Activated CD8-positive, alpha-beta T cell treated with anti-CD3 and anti-CD28 coated beads for 36 hours (primary cell): ENCODE measurements at regions not wholly inside any gene's neighbourhood (a gene's known extent, or its start where the extent isn't known, plus 50 kb on each side); places are given as distances from the start of the nearest gene placed in this dataset.

ENCODE experiments used
- ATAC-seq: fragments of 200-7000 bp; cut with Tn5 transposase; one replicate; pipeline ENCODE4 v1.10.0; 2021; ENCODE audit warnings: mild to moderate bottlenecking, moderate library complexity
- CTCF ChIA-PET: fragments of 350-600 bp; sonication (Branson Sonifier 250); formaldehyde crosslinking; loops from one replicate; lab custom pipeline; 2021; ENCODE audit warnings: antibody characterized with exemption; lab: Charles Lee
- POLR2A ChIA-PET: fragments of 350-600 bp; sonication (Branson Sonifier 250); formaldehyde crosslinking; loops from one replicate; lab custom pipeline; 2021; ENCODE audit warnings: antibody characterized with exemption; lab: Charles Lee
- DNase-seq: peaks from one replicate; pipeline ENCODE4 v3.0.0-alpha.2; 2020
- H3K27ac Mint-ChIP-seq: one replicate; pipeline ENCODE4 v1.8.0; 2021; ENCODE audit warnings: mild to moderate bottlenecking, mixed read lengths
- H3K27me3 Mint-ChIP-seq: one replicate; pipeline ENCODE4 v1.8.0; 2021; ENCODE audit warnings: mixed read lengths
- H3K36me3 Mint-ChIP-seq: one replicate; pipeline ENCODE4 v1.8.0; 2021; ENCODE audit warnings: low read depth, mixed read lengths
- H3K4me1 Mint-ChIP-seq: one replicate; pipeline ENCODE4 v1.8.0; 2021; ENCODE audit warnings: low read depth, mixed read lengths
- H3K4me3 Mint-ChIP-seq: one replicate; pipeline ENCODE4 v1.8.0; 2021; ENCODE audit warnings: mild to moderate bottlenecking, moderate library complexity, mixed read lengths
- H3K9me3 Mint-ChIP-seq: one replicate; pipeline ENCODE4 v1.8.0; 2021; ENCODE audit warnings: mixed read lengths
- intact Hi-C: fragments of 100-400 bp; cut with micrococcal nuclease; formaldehyde crosslinking; loops from one replicate; pipeline ENCODE4 v1.10.0; 2022
- TF ChIP-seq, protein P1 (sequence below): fragments of 200-600 bp; IDR thresholded peaks from one replicate; pipeline ENCODE4 v1.8.0; 2022; ENCODE audit warnings: antibody characterized with exemption, mild to moderate bottlenecking

DNA sequence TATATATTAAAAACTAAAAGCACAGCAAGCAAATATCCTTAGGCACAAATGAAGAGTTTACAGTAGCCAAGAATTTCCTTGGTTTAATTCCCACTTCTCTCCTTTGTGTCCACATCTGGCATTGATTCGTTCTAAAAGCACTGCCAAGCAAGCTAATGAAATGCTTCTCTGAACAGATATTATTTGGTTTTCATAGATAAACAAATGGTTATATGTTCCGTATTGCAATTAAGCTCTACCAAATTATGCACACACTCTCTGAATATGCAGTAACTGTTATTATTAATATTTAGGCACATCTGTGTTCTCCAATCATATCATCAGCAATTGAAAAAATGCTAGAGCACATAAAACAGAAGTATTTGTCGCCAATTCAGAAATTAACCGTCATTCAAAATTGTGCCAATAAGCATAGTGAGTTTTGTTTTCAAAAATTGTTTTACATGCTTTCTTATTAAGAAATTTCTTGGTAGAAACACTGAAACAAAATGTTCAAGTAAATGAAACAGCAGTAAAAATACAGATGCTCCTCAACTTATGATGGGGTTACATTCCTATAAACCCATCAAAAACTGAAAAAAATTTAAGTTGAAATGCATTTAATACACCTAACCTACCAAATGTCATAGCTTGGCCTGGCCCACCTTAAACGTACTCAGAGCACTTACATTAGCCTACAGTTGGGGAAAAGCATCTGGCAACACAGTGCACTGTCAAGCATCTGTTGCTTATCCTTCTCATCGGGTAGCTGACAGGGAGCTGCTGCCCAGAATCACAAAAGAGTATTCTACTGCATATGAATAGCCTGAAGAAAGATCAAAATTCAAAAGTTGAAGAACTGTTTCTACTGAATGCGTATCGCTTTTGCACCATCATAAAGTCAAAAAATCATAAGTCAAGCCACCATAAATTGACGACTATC lies 2134.7 kb downstream of the PCDH9 start:
- ATAC-seq (no peak), DNase-seq (no peak)
- no peaks in the 10 kb centered on the region for H3K36me3 Mint-ChIP-seq
- no peaks in the 10 kb centered on the region for H3K27me3 Mint-ChIP-seq
- no peaks in the 10 kb centered on the region for H3K4me1 Mint-ChIP-seq
- TF ChIP-seq, protein P1, sequence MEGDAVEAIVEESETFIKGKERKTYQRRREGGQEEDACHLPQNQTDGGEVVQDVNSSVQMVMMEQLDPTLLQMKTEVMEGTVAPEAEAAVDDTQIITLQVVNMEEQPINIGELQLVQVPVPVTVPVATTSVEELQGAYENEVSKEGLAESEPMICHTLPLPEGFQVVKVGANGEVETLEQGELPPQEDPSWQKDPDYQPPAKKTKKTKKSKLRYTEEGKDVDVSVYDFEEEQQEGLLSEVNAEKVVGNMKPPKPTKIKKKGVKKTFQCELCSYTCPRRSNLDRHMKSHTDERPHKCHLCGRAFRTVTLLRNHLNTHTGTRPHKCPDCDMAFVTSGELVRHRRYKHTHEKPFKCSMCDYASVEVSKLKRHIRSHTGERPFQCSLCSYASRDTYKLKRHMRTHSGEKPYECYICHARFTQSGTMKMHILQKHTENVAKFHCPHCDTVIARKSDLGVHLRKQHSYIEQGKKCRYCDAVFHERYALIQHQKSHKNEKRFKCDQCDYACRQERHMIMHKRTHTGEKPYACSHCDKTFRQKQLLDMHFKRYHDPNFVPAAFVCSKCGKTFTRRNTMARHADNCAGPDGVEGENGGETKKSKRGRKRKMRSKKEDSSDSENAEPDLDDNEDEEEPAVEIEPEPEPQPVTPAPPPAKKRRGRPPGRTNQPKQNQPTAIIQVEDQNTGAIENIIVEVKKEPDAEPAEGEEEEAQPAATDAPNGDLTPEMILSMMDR, result no peak
- peaks cover 10% of the 10 kb centered on the region for H3K9me3 Mint-ChIP-seq
- intact Hi-C loops, result no loop called here
- no peak overlapping the region for H3K27ac Mint-ChIP-seq
- ChIA-PET POLR2A (no interaction called here), CTCF (no interaction called here)
- no peak overlapping the region for H3K4me3 Mint-ChIP-seq

DNA sequence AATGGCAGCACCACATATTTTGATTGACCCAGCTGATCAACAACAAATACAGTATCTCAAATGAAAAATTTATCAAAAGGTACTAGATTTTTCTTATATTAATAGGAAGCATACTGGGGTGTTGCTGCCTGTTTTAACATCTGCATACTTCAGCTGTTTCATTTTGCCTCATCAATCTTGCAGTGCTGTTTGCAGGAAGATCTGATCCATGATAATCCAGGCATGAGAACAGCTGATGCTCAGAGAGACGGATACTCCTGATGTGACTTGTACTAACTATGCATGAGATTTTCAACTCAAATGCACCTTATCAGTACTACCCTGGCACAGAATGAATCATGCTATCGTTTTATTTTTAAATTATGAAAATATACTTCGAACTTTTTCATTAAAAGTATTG lies 2136.8 kb downstream of the PCDH9 start:
- Mint-ChIP-seq H3K27me3 (no peaks in the 10 kb centered on the region), H3K4me3 (no peak overlapping the region), H3K4me1 (no peaks in the 10 kb centered on the region), H3K9me3 (peaks cover 10% of the 10 kb centered on the region), H3K27ac (no peak overlapping the region), H3K36me3 (no peaks in the 10 kb centered on the region)
- ChIA-PET CTCF (no interaction called here), POLR2A (no interaction called here)
- intact Hi-C loops, result no loop called here
- ATAC-seq (no peak), DNase-seq (no peak)
- TF ChIP-seq, protein P1, result no peak

DNA sequence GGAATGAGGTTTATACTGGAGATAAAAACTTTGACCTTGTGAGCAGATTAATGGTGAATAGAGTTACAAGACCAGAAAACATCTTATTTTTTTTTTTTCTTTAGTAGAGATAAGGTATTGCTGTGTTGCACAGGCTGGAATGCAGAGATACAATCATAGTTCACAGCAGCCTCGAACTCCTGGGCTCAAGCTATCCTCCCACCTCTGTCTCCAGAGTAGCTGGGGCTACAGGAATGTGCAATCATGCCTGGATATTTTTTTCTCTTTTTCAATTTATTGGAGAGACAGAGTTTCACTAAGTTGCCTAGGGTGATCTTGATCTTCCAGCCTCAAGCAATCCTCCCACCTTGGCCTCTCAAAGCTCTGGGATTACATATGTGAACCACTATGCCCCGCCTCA lies 2139.1 kb downstream of the PCDH9 start:
- H3K27ac Mint-ChIP-seq, result no peak overlapping the region
- no peak overlapping the region for H3K4me3 Mint-ChIP-seq
- DNase-seq (no peak), ATAC-seq (no peak)
- ChIA-PET POLR2A (no interaction called here), CTCF (no interaction called here)
- TF ChIP-seq, protein P1, result no peak
- no peaks in the 10 kb centered on the region for H3K27me3 Mint-ChIP-seq
- no peaks in the 10 kb centered on the region for H3K36me3 Mint-ChIP-seq
- H3K9me3 Mint-ChIP-seq, result peaks cover 5% of the 10 kb centered on the region
- intact Hi-C loops, result no loop called here
- no peaks in the 10 kb centered on the region for H3K4me1 Mint-ChIP-seq

DNA sequence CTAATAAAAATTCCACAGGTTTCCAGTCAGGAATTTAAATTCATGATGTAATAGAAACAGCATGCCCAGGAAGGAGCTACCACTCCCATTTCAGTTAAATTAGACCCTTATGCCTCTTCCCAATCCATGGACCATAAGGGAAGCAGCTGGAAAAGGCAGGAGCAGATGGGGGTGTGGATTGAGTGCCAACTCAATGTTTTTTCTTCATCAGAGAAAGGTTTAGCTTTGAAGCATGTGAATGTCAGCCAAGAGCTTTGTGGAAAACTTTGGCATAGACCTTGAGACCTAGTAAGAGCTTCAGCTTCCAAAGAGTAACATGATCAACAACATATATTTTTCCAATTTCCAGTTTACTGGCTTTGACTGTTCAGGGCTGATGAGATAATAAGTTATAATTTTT lies 2139.9 kb downstream of the PCDH9 start:
- H3K27ac Mint-ChIP-seq, result no peak overlapping the region
- peaks cover 5% of the 10 kb centered on the region for H3K9me3 Mint-ChIP-seq
- no peaks in the 10 kb centered on the region for H3K36me3 Mint-ChIP-seq
- CTCF ChIA-PET, result no interaction called here
- no peaks in the 10 kb centered on the region for H3K27me3 Mint-ChIP-seq
- POLR2A ChIA-PET, result no interaction called here
- H3K4me1 Mint-ChIP-seq, result no peaks in the 10 kb centered on the region
- intact Hi-C loops, result no loop called here
- TF ChIP-seq, protein P1, result no peak
- ATAC-seq, result no peak
- no peak for DNase-seq
- H3K4me3 Mint-ChIP-seq, result no peak overlapping the region

DNA sequence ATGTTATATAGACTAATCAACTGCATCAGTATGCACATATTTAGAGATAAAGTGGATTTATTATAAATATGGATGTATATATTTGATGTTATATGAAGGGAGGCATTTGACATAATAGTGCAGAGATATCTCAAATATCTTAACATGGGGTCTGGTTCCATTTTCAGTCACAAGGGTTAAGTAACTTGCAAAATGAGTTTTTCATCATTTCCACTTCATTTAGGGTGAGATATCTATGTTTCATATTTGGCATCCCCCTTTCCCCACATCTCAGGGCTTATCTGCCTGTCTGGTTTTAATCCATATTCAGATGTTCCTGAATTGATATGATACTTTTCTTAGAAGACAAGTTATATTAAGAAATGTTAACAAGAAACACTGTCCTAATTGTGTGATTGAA lies 2141.2 kb downstream of the PCDH9 start:
- ChIA-PET CTCF (no interaction called here), POLR2A (no interaction called here)

More for the DNA sequence above, 2141.2 kb downstream of the PCDH9 start:
- peaks cover 6% of the 10 kb centered on the region for H3K9me3 Mint-ChIP-seq
- intact Hi-C loops, result no loop called here
- no peaks in the 10 kb centered on the region for H3K27me3 Mint-ChIP-seq
- no peak overlapping the region for H3K4me3 Mint-ChIP-seq
- DNase-seq (no peak), ATAC-seq (no peak)
- H3K27ac Mint-ChIP-seq, result no peak overlapping the region
- H3K4me1 Mint-ChIP-seq, result no peaks in the 10 kb centered on the region
- TF ChIP-seq, protein P1, result no peak
- no peaks in the 10 kb centered on the region for H3K36me3 Mint-ChIP-seq
